ENCODE measurements at regions not wholly inside any gene's neighbourhood (a gene's known extent, or its start where the extent isn't known, plus 50 kb on each side); places are given as distances from the start of the nearest gene placed in this dataset.

GRCh38 chr15:98384328-98385029 lies 263.9 kb upstream of the IGF1R start:
- no peak for DNase-seq

GRCh38 chr15:98385752-98386381 lies 262.5 kb upstream of the IGF1R start:
- no peak for DNase-seq

DNA sequence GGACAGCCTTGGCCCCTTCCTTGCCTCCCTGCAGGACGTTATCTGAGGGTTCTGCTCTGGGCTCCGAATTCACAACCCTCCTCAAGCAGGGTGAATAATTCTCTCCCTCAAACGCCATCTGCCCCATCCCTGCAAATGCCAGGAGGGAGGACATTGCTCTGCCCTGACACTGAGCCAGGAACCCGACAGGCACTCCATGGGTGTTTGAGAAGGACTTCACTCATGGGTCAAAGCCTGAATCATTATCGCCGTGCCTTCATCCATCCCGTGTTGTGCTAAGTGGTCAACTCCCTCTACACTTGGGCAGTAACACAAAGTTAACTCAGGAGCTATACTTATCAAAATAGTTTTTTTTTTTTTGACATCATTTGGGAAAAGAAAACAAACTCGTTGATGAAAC lies 261.8 kb upstream of the IGF1R start:
- no peak for DNase-seq

GRCh38 chr15:98387866-98388265 lies 260.5 kb upstream of the IGF1R start:
- no peak for DNase-seq

DNA sequence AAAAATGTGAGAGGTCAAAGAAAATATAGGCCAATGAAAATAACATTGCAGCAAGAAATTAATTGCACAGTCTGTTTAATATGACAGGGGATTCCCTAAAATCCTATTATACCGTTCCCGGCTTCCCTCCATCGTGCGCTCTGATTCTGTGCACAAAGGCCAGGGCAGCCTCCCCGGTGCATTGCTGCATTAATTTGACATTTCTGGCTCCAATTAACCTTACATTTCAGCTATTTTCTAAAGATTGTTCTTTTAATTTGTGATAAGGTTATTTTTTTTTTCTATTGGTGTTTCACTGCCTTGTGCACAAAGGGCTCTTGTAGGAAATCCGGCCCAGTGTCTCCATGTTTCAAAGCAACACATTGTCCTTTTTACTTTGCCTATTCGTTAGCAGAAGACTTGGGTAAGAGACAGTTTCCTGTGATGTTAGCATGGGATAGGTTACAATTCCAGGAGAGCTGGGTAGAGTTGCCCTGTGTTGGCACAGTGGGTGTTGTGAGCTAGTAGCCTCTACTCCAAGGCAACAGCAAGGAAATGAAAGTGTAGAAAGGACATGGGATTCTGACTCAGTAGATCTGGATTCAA lies 257.3 kb upstream of the IGF1R start:
- DNase-seq: no peak

DNA sequence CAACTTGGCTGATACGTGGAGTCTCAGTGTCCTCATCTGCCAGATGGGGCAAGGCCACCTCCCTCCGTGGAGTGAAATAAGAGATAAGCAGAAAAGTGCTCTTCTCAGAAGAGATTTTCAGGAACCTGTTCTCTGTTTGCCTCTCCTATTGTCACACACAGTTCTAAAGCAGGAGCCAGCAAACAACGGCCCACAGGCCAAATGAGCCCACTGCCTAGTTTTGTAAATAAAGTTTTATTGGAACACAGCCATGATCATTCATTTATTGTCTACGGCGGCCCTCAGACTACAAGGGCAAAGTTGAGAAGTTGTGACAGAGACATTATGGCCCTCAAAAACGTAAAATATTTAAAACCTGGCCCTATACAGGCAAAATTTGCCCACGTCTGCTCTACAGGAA lies 256.8 kb upstream of the IGF1R start:
- DNase-seq: no peak

- no peak for DNase-seq
These were observed 254.9 kb upstream of the IGF1R start for GRCh38 chr15:98393471-98393870.

- DNase-seq: no peak
These were observed 253.8 kb upstream of the IGF1R start for GRCh38 chr15:98394546-98394945.

- no peak for DNase-seq
These were observed 252.2 kb upstream of the IGF1R start for GRCh38 chr15:98395974-98396610.

DNA sequence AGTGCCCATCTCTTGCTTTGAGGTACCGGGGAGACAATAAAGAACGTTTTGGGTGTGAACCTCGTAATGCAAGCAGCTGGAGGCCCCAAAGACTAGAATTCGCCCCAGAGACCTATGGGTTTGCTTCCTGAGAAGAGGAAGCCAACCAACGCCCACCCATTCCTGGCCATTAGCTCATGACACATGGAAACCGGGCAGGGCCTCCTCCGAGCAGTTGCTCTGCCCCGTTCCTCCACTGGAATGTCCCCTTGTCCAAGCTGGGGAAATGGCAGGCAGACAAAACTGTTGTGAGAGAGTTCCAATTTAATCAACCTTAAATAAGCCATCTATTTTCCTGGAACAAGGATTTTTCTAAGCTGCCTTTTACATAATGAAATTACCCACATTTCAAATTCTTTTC lies 250.9 kb upstream of the IGF1R start:
- DNase-seq: no peak

GRCh38 chr15:98398056-98398455 lies 250.3 kb upstream of the IGF1R start:
- no peak for DNase-seq

- no peak for DNase-seq
These were observed 249.5 kb upstream of the IGF1R start for GRCh38 chr15:98398886-98399285.

GRCh38 chr15:98400120-98400519 lies 248.2 kb upstream of the IGF1R start:
- DNase-seq: no peak

DNA sequence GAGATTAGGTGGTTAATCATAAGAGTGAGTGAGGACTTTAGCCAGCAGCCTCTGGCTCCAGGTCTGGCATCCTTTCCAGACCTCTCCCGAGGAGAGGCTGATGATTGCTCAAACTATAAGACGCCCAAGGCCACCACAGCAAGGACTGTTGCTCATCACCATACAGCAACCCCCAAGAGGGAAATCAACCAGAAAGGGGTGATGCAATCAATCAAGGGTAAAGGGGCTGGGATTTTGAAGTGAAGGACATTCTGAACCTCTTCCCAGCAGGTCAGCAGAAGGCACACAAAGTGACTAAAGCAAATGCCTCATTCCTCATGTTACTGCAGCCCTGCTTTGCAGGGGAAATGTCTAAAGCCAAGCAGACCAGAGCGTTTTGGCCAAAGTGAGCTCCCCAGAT lies 247.3 kb upstream of the IGF1R start:
- no peak for DNase-seq

GRCh38 chr15:98402486-98402885 lies 245.9 kb upstream of the IGF1R start:
- DNase-seq: no peak

DNA sequence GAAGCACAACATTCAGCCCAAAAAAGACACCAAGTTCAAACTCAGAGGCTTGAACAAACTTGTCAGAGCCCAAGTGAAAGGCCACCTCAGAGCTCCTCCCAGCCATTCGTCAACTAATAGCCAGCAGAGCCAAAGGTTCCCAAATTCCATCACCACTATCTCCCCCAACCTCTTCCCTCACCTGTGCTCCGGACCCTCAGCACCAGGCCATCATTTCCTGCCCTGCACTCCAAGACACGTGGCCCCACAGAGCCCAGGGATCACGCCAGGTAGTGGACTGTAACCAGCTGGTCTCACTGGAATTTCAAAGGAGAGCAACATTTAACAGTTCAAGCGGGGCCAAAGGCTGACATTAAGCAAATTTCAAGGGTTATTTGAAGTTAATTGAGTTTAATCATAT lies 245.2 kb upstream of the IGF1R start:
- DNase-seq: no peak

- DNase-seq: no peak
These were observed 244.8 kb upstream of the IGF1R start for GRCh38 chr15:98403569-98403968.

DNA sequence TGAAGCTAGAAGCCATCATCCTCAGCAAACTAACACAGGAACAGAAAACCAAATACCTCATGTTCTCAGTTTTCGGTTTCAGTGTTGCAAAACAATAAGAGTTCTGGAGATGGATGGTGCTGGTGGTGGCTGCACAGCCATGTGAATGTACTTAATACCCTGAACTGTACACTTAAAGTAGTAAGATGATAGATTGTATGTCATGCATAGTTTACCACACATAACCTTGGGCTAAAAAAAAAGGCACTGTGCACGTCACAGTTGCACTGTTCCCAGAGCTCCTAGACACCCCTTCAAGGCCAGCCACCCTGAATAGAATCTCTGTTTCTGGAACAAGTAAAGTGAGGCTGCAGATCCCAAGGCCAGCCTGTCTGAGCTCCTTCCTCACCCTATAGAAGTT lies 243.3 kb upstream of the IGF1R start:
- no peak for DNase-seq

GRCh38 chr15:98408231-98408630 lies 240.1 kb upstream of the IGF1R start:
- DNase-seq: no peak

DNA sequence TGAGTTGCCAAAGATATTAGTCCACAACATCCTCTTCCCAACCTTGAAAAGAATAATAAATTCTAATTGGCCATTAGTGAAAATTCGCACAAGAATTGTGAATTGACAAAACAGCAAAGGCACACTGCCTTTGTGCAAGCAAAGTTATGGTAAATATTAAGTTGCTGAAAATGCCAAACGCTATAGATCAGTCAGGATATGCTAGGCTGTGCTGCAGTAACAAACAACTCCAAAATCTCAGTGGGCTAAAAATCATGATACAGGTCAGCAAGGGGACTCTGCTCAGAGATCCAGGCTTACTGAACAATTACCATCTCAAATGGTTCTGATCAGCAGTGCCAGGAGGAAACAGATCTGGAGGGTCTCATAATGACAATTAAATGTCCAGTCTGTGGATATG lies 238.0 kb upstream of the IGF1R start:
- no peak for DNase-seq

GRCh38 chr15:98412852-98413251 lies 235.5 kb upstream of the IGF1R start:
- no peak for DNase-seq

DNA sequence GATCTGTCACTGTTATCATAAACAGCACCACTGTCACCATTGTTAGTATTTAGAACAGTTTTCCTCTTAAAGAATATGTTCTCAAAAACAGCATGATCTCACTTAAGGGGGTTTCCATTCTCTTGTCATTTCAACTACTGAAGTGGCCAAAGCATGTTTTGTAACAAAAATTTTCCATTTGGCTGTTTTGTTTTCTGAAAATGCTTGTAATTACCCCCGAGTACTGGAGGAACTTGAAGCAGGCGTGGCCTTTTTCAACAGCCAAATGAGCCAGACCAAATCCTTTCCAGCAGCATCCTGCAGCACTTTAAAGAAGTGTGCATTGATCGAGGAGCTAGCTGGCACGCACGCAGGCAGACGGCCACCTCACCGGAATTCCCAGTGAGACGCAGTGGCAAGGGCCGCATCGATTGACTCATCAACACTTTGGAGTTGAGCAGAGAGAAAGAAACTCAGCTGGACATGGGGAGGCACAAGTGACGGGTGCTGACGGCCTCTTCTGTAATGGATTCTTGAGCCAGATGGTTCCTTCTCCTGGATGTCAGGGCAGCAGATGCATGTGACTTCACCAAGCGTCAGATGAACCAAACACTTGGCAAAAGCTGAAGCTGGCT lies 234.3 kb upstream of the IGF1R start:
- DNase-seq: no peak

Measured in hypothalamus (tissue), 51 donors.